GM12874 (cell line): ENCODE measurements at regions not wholly inside any gene's neighbourhood (a gene's known extent, or its start where the extent isn't known, plus 50 kb on each side); places are given as distances from the start of the nearest gene placed in this dataset.

ENCODE experiments used
- TF ChIP-seq, protein P1 (sequence below): IDR thresholded peaks from 2 replicates; pipeline ENCODE4 v1.5.1; 2011; ENCODE audit warnings: low read depth, mild to moderate bottlenecking, control low read depth, low read length, moderate library complexity; ENCODE audit not compliant: insufficient read depth

- TF ChIP-seq, protein P1, sequence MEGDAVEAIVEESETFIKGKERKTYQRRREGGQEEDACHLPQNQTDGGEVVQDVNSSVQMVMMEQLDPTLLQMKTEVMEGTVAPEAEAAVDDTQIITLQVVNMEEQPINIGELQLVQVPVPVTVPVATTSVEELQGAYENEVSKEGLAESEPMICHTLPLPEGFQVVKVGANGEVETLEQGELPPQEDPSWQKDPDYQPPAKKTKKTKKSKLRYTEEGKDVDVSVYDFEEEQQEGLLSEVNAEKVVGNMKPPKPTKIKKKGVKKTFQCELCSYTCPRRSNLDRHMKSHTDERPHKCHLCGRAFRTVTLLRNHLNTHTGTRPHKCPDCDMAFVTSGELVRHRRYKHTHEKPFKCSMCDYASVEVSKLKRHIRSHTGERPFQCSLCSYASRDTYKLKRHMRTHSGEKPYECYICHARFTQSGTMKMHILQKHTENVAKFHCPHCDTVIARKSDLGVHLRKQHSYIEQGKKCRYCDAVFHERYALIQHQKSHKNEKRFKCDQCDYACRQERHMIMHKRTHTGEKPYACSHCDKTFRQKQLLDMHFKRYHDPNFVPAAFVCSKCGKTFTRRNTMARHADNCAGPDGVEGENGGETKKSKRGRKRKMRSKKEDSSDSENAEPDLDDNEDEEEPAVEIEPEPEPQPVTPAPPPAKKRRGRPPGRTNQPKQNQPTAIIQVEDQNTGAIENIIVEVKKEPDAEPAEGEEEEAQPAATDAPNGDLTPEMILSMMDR = no peak
Measured at GRCh38 chrY:8533468-8533867, 803.8 kb upstream of the TSPY4 start.

DNA sequence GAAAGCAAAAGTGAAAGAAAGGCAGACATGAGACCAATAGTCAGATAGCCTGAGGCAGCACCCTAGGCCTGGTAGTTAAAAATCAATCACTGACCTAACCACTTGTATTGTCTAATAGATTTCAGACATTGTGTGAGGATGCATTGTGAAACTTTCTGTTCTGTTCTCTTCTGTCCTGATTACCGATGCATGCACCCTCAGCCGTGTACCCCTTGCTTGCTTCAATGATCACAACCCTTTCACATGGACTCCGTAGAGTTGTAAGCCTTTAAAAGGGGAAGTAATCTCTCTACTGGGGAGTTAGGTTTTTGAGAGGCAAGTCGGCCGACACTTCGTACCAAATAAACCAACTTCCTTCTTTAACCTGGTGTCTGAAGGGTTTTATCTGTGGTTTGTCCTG, 801.6 kb upstream of the TSPY4 start:
- TF ChIP-seq, protein P1 = no peak

GRCh38 chrY:8536277-8536676, 801.0 kb upstream of the TSPY4 start:
- TF ChIP-seq, protein P1 = no peak

GRCh38 chrY:8541306-8541705, 796.0 kb upstream of the TSPY4 start:
- TF ChIP-seq, protein P1 = no peak

- TF ChIP-seq, protein P1 = no peak
Measured at GRCh38 chrY:8544715-8545114, 792.5 kb upstream of the TSPY4 start.

GRCh38 chrY:8547931-8548330, 789.3 kb upstream of the TSPY4 start:
- TF ChIP-seq, protein P1 = no peak

DNA sequence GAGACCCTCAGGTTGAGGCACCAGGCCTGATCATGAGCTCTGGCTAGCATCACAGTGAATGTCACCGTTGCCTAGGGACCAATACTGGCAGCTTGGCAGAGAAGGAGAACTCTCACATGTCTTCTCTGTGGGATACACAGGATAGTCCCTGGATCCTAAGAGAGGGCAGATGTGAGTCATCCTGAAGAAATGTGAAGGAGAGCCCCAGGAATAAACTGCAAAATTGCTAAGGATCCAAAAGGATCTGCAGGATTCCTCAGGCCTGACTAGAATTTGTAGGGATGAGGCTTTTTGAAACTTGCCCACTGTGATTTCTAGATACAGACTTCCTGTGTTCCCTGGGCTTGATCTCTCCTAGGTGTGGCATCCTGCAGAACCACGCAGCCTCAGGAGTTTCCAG, 785.9 kb upstream of the TSPY4 start:
- TF ChIP-seq, protein P1 = no peak

DNA sequence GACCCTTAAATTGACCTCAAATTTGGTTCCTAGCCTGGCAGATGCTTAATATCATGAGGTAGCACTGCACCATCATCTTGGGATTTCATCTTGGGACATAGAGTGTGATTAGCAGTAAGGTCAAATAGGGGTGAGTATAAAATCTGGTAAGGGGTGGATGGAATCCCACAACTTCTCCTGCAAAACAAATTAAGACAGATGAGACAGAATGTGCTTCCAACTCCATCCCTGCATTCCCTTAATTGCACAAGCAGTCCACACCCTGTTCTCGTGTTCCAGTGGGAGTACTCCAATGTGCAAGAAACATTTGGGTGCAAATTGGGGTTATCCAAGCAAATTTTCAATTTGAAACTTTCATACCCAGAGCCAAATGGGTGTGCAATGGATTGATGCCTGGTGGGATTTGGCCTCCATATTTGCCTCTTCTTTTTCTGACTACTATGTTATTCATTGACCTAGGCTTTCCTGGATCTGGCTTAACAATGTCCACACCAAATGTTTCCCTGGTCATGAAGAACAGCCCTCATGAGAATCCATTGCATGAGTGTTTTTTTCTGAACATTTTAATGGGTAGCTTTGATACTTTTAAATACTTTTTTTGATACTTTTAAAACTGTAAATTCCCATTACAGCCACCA, 785.0 kb upstream of the TSPY4 start:
- TF ChIP-seq, protein P1 = no peak
